ENCODE measurements at regions not wholly inside any gene's neighbourhood (a gene's known extent, or its start where the extent isn't known, plus 50 kb on each side); places are given as distances from the start of the nearest gene placed in this dataset.
"Not testable (repeated sequence)": the region's sequence is repeated elsewhere in the genome, so short reads cannot be mapped to it uniquely, and the experiment has no call there.

- no peak for DNase-seq
- in situ Hi-C loops (cut with HindIII; ENCODE audit: low pct_ligation_motif_present, low pct_unique_long_range_greater_than_20kb, low sequenced_read_pairs) = no loop called here
These were observed 343.2 kb upstream of the KLF3 start for GRCh38 chr4:38320833-38321232.

- DNase-seq = peak; percentile 34
- in situ Hi-C loops (cut with HindIII; ENCODE audit: low pct_ligation_motif_present, low pct_unique_long_range_greater_than_20kb, low sequenced_read_pairs) = no loop called here
These were observed 341.3 kb upstream of the KLF3 start for GRCh38 chr4:38322714-38323113.

- DNase-seq = no peak
- in situ Hi-C loops (cut with HindIII; ENCODE audit: low pct_ligation_motif_present, low pct_unique_long_range_greater_than_20kb, low sequenced_read_pairs) = no loop called here
These were observed 340.8 kb upstream of the KLF3 start for GRCh38 chr4:38323141-38323641.

GRCh38 chr4:38324861-38325628 is 339.0 kb upstream of the KLF3 start:
- no peak for DNase-seq
- in situ Hi-C loops (cut with HindIII; ENCODE audit: low pct_ligation_motif_present, low pct_unique_long_range_greater_than_20kb, low sequenced_read_pairs) = no loop called here

GRCh38 chr4:38325629-38325913 is 338.4 kb upstream of the KLF3 start:
- in situ Hi-C loops (cut with HindIII; ENCODE audit: low pct_ligation_motif_present, low pct_unique_long_range_greater_than_20kb, low sequenced_read_pairs) = no loop called here
- DNase-seq = no peak

GRCh38 chr4:38326499-38326898 is 337.5 kb upstream of the KLF3 start:
- in situ Hi-C loops (cut with HindIII; ENCODE audit: low pct_ligation_motif_present, low pct_unique_long_range_greater_than_20kb, low sequenced_read_pairs) = no loop called here

GRCh38 chr4:38327174-38327573 is 336.8 kb upstream of the KLF3 start:
- DNase-seq = no peak
- in situ Hi-C loops (cut with HindIII; ENCODE audit: low pct_ligation_motif_present, low pct_unique_long_range_greater_than_20kb, low sequenced_read_pairs) = no loop called here

More at GRCh38 chr4:38326499-38326898, 337.5 kb upstream of the KLF3 start:
- DNase-seq = no peak

GRCh38 chr4:38328989-38329729 is 334.8 kb upstream of the KLF3 start:
- in situ Hi-C loops (cut with HindIII; ENCODE audit: low pct_ligation_motif_present, low pct_unique_long_range_greater_than_20kb, low sequenced_read_pairs) = no loop called here
- DNase-seq = no peak

GRCh38 chr4:38330321-38330720 is 333.7 kb upstream of the KLF3 start:
- in situ Hi-C loops (cut with HindIII; ENCODE audit: low pct_ligation_motif_present, low pct_unique_long_range_greater_than_20kb, low sequenced_read_pairs) = no loop called here
- DNase-seq = no peak

GRCh38 chr4:38330936-38331335 is 333.1 kb upstream of the KLF3 start:
- in situ Hi-C loops (cut with HindIII; ENCODE audit: low pct_ligation_motif_present, low pct_unique_long_range_greater_than_20kb, low sequenced_read_pairs) = no loop called here
- no peak for DNase-seq

GRCh38 chr4:38332699-38333098 is 331.3 kb upstream of the KLF3 start:
- no peak for DNase-seq
- in situ Hi-C loops (cut with HindIII; ENCODE audit: low pct_ligation_motif_present, low pct_unique_long_range_greater_than_20kb, low sequenced_read_pairs) = no loop called here

GRCh38 chr4:38333219-38333618 is 330.8 kb upstream of the KLF3 start:
- in situ Hi-C loops (cut with HindIII; ENCODE audit: low pct_ligation_motif_present, low pct_unique_long_range_greater_than_20kb, low sequenced_read_pairs) = no loop called here
- no peak for DNase-seq

- DNase-seq = no peak
- in situ Hi-C loops (cut with HindIII; ENCODE audit: low pct_ligation_motif_present, low pct_unique_long_range_greater_than_20kb, low sequenced_read_pairs) = no loop called here
These were observed 329.2 kb upstream of the KLF3 start for GRCh38 chr4:38334791-38335190.

- DNase-seq; in situ Hi-C loops (cut with HindIII; ENCODE audit: low pct_ligation_motif_present, low pct_unique_long_range_greater_than_20kb, low sequenced_read_pairs): not testable (repeated sequence)
These were observed 325.1 kb upstream of the KLF3 start for GRCh38 chr4:38338939-38339338.

GRCh38 chr4:38343608-38344007 is 320.4 kb upstream of the KLF3 start:
- in situ Hi-C loops (cut with HindIII; ENCODE audit: low pct_ligation_motif_present, low pct_unique_long_range_greater_than_20kb, low sequenced_read_pairs) = no loop called here
- DNase-seq = no peak

GRCh38 chr4:38344929-38345328 is 319.1 kb upstream of the KLF3 start:
- DNase-seq = no peak
- in situ Hi-C loops (cut with HindIII; ENCODE audit: low pct_ligation_motif_present, low pct_unique_long_range_greater_than_20kb, low sequenced_read_pairs) = no loop called here

GRCh38 chr4:38347251-38347650 is 316.7 kb upstream of the KLF3 start:
- no peak for DNase-seq
- in situ Hi-C loops (cut with HindIII; ENCODE audit: low pct_ligation_motif_present, low pct_unique_long_range_greater_than_20kb, low sequenced_read_pairs) = no loop called here

- no peak for DNase-seq
- in situ Hi-C loops (cut with HindIII; ENCODE audit: low pct_ligation_motif_present, low pct_unique_long_range_greater_than_20kb, low sequenced_read_pairs) = no loop called here
These were observed 309.6 kb upstream of the KLF3 start for GRCh38 chr4:38354421-38354820.

- in situ Hi-C loops (cut with HindIII; ENCODE audit: low pct_ligation_motif_present, low pct_unique_long_range_greater_than_20kb, low sequenced_read_pairs) = no loop called here
These were observed 309.1 kb upstream of the KLF3 start for GRCh38 chr4:38354872-38355271.

GRCh38 chr4:38356686-38357085 is 307.3 kb upstream of the KLF3 start:
- in situ Hi-C loops (cut with HindIII; ENCODE audit: low pct_ligation_motif_present, low pct_unique_long_range_greater_than_20kb, low sequenced_read_pairs) = no loop called here
- DNase-seq = no peak

More at GRCh38 chr4:38354872-38355271, 309.1 kb upstream of the KLF3 start:
- DNase-seq = no peak
